Activated T-helper 1 cell treated with anti-CD3 and anti-CD28 coated beads, Interleukin-2, amount 50 U/mL, for 16 hours (primary cell): ENCODE measurements at regions not wholly inside any gene's neighbourhood (a gene's known extent, or its start where the extent isn't known, plus 50 kb on each side); places are given as distances from the start of the nearest gene placed in this dataset.
"Not testable (repeated sequence)": the region's sequence is repeated elsewhere in the genome, so short reads cannot be mapped to it uniquely, and the experiment has no call there.

Experiments used
- DNase-seq, 2 donors: peaks; one replicate each; pipeline ENCODE4 v3.0.0-alpha.2; 2020; ENCODE audit warnings: low read depth in 1 of 2, low spot score in 1 of 2

DNA sequence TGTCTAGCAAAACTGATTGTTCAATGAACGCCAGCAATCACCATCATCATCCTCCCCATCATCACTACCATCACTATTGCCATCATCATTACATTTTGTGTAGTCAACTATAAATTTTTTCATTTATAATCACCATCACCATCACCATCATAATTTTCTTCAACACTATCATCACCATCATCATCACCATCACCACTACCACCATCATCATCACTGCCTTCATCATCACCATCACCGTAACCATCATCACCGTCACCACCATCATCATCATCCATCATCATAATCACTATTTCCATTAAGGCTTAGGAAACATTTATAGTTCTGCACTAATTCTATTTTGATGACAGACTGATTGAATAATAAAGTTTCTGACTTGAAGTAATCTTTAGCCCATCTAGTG lies 434.8 kb upstream of the TMEM132C start:
- no peak for DNase-seq

GRCh38 chr12:127836802-127837201 lies 430.2 kb upstream of the TMEM132C start:
- not testable (repeated sequence) for DNase-seq

- DNase-seq: no peak
These were observed 409.3 kb upstream of the TMEM132C start for GRCh38 chr12:127857661-127858060.

DNA sequence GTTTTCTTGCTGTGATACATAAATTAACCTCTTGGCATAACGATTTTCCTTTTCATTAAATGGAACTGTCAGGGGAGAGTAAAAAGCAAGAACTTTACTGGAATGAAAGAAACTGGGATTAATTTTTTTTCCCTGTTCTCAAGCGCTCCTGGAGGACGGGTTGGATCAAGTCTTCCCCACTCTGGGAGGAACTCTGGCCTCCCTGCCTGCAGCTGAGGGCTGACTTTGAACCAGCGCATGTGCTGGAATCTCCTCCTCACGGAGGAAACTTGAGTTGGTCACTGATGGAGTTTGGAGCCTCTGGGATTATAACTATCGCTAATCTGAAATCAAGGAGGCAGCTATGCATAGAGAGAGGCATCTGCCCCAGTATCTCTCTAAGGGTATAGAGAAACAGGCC lies 406.4 kb upstream of the TMEM132C start:
- no peak for DNase-seq

GRCh38 chr12:127861406-127861805 lies 405.6 kb upstream of the TMEM132C start:
- DNase-seq: no peak

- no peak for DNase-seq
These were observed 393.7 kb upstream of the TMEM132C start for GRCh38 chr12:127873306-127873705.

- no peak for DNase-seq
These were observed 385.4 kb upstream of the TMEM132C start for GRCh38 chr12:127881371-127882140.

- DNase-seq: no peak
These were observed 384.0 kb upstream of the TMEM132C start for GRCh38 chr12:127883013-127883412.

GRCh38 chr12:127885954-127886750 lies 380.8 kb upstream of the TMEM132C start:
- DNase-seq: no peak

DNA sequence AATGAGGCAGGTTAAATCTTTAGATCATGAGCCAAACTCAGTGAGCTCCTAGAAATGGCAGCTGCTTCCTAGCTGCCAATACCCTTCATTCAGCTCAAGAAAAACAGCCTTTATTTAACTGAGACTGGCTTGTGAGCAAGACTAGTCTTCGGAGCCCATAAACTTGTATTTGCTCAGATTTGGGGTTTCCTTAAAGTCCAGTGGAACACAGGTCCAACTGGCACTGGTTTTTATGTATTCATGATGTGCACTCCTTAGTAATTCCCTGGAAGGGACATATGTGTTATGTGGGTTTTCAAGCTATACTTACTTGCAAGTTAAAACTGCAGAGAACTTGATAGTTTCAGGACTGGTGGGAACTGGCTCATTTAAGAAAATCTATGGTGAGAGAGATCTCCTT lies 380.1 kb upstream of the TMEM132C start:
- DNase-seq: no peak

DNA sequence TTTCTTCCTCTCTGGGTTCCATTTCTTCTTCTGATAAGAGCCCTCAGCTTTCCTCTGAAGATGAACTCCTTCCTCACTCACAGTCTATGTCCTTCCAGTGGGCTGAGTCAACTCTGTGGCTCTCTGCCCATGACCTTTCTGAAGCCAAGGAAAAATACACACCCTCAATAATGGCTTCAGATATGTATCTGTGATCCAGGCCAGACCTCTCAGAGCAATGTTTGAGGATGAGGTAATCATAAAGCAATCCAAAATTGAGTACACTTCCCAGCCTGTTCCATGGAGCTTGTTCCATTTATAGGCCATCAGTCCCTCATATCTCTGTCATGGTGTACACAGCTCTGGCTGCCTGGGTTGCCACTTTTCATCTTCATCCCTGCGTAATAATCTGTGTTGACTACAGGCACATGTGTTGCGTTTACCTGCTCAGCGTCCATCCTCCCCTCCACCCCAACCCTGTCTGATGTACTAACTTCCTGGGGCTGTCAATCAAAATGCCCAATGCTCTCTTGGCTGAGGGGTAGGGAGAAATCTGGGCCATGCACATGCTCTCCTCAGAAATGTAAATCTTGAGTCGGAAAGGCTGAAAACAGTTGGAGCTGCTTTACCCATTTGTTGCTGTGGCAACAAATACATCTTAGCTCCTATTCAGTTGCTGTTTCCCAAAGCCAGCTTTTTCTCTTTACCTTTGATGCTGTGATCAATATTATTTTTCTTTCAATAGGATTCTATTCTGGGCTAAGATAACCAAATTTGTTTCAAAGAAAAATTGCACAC lies 377.8 kb upstream of the TMEM132C start:
- no peak for DNase-seq

DNA sequence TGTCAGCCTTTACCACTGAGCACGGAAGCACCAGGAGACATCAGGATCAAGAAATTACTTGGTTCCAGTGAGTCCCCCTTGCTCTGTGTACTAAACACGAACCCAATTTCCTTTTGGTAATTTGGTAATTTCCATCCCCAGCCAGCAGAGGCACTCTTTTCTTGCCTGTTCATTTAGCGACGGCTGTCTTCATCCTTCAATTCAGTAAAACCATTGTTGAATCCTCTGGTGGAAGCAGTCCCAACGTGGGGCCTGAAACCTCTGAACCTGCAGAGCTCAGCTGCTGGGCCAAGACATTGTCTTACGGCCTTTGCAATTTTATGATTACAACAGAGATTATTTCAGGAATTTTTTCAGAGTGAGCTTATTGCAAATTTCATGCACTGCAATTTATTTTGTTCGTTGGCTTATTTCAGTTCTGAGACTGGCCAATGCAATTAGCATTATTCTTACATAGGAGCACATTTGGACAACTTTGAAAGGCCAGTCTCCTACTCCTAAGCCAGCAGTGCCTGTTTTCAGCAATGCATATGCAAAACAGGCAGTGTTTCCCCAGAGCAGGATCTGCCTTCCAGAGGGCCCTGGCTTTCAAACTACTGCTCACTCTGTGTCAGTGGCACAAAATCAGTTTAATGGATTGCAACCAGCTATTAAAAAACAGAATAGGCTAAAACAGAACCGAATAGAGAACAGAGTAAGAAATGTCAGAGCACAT lies 372.9 kb upstream of the TMEM132C start:
- DNase-seq: no peak

DNA sequence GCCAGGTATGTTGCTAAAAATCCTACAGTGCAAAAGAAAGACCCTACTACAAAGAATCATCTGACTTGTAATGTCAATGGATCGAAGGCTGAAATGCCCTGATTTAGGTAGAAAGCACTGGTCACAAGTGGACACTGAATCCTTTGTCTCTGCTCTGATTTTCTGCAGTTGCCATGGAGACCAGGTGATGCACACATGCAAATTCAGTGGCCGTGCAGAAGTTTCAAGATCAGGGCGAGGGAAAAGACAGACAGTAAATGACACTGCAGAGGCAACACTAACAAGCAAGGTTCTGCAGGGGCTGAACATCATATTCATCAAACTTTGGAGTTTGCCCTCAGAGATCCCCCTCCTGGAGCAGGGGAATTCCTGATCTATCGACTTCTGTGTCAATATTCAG lies 370.3 kb upstream of the TMEM132C start:
- no peak for DNase-seq

GRCh38 chr12:127898616-127899015 lies 368.4 kb upstream of the TMEM132C start:
- no peak for DNase-seq

DNA sequence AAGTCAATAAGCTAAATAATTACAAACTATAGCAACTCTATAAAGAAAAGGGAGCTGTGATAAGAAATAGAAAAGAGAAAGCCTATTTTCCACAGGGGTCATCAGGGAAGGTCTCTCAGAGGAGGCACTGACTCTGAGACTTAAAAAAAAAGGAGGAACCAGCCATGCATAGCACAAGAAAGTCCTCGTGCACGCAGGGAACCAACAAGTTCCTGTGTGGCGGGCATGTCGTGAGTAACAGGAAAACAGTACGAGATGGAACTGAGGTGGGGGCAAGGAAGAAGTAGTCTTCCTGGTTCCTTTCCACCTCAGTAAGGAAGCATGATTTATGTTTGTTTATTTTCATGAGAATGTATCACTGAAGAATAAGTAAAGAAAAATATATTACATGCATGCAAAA lies 367.0 kb upstream of the TMEM132C start:
- DNase-seq: no peak

DNA sequence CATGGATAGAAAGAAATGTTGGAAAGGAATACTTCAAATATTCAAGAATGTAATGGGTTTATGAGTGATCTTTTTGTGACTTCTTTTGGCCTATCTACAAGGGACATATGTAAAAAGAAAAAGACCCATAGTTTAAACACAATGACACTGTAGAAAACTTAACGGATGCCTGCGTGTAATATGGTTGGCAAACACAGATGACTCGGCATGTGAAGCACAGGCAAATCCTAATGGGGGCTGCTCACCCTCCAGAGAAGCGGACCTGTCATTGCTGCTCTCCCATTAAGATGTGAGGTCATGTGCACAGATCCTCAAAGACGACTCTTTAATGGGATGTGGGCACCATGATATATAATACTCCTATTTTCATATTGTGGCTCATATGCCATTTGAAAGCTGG lies 366.6 kb upstream of the TMEM132C start:
- DNase-seq: no peak

DNA sequence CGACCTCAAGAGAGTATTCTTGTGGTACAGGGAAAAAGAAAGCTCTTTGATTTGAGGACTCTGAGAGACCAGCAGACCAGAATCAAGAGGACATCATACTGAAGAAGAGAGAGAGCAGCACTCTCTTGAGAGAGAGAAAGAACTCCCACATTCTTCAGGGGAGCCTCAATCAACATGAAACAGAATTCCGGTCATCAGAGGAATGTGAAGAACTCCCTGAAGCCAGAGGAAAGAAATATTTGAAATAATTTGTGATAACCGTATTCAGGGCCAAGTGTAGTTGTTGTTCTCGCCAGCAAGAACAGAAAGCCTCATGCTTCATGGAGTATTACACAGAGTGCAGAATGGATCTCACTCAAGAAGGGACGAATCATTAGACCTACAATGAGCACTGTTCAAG lies 363.8 kb upstream of the TMEM132C start:
- no peak for DNase-seq

DNA sequence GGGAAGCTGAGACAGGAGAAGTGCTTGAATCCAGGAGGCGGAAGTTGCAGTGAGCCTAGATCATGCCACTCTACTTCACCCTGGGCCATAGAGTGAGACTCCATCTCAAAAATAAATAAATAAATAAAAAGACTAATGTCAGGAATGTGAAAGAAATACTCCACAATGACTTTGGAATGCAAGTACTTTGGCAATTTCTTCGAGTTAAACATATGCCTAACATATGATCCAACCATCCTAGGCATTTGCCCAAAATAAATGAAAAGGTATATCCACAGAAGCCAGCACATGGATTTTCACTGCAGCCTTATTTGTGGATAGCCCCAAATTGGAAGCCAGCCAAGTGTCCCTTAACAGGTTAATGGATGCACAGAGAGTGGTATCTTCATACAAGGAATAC lies 357.9 kb upstream of the TMEM132C start:
- no peak for DNase-seq

DNA sequence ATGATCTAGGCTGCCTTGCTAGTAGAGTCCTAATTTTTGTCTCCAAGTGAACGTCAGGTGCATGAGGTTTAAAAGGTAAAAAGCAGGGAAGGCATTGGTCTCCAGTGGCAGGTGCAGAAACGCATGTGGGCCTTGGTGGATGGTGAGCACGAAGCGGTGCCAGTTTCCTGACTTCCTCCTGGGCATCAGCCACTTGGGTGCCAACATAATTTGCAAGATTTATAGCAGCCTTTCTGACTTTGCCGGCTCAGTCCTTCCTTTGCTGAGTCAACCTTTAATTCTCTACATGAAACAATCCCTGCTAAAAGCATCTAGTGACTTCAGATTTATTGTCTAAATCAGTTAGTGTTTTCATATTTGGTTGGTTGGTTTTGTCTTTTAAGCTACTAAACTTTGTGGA lies 355.7 kb upstream of the TMEM132C start:
- DNase-seq: no peak

DNA sequence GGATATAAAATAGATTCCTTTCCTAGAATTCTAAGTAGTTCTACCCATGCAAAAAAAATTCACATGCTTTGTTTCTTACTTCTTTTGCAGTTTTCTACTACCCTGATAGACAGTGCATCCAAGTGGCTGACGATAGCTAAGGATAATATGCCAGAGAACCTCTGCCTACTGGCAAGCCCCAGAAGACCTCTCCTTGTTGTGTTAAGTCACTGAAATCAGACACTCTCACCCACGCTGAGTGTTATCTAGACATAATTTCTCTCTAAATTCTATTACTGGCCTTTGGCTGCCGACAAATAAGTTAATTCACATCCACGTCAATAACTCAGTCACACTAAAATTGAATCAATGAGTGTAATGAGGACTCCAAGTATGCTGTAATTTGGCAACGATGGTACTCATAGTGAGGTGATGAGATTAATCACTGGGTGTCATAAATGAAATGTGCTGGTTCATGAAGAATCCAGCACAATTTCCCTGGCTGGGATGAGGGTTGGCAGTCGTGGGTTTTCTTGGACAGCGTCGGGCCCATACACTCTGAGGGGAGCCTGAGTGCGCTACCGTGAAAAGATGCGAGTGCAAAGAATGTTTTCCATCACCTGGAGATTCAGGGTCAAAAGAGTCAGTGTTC lies 354.8 kb upstream of the TMEM132C start:
- no peak for DNase-seq

- DNase-seq: no peak
These were observed 343.5 kb upstream of the TMEM132C start for GRCh38 chr12:127923501-127923900.
